ENCODE measurements at regions not wholly inside any gene's neighbourhood (a gene's known extent, or its start where the extent isn't known, plus 50 kb on each side); places are given as distances from the start of the nearest gene placed in this dataset.
"Not testable (repeated sequence)": the region's sequence is repeated elsewhere in the genome, so short reads cannot be mapped to it uniquely, and the experiment has no call there.

DNA sequence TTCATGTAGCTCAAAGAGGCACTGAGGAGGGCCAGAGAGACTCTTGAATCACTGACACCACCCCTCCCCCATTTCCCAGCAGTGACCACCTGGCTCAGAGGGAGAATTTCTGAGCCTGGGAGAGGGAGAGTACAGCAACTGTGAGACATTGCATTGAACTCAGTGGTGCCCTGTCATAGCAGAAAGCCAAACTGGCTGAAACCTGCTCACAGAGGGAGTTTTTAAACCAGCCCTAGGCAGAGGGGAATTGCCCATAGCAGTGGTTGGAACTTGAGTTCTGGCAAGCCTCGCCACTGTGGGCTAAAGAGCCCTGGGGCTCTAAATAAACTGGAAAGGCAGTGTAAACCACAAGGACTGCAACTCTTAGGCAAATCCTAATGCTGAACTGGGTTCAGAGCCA lies 243.1 kb downstream of the ADCYAP1 start:
- FAIRE-seq, result no peak

GRCh38 chr18:1149709-1150108 lies 245.0 kb downstream of the ADCYAP1 start:
- FAIRE-seq, result no peak

DNA sequence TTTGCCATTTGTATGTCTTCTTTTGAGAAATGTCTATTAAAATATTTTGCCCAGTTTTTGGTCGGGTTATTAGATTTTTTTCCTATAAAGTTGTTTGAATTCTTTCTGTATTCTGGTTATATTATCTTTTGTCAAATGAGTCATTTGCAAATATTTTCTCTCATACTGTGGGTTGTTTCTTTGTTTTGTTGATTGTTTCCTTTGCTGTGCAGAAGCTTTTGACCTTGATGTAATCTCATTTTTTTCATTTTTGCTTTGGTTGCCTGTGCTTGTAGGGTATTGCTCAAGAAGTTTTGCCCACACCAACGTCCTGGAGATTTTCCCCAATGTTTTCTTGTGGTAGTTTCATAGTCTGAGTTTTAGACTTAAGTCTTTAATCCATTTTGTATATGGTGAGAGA lies 245.7 kb downstream of the ADCYAP1 start:
- no peak for FAIRE-seq

GRCh38 chr18:1152958-1153357 lies 248.3 kb downstream of the ADCYAP1 start:
- not testable (repeated sequence) for FAIRE-seq

- FAIRE-seq, result no peak
Observed at GRCh38 chr18:1173593-1173992, 268.9 kb downstream of the ADCYAP1 start.

DNA sequence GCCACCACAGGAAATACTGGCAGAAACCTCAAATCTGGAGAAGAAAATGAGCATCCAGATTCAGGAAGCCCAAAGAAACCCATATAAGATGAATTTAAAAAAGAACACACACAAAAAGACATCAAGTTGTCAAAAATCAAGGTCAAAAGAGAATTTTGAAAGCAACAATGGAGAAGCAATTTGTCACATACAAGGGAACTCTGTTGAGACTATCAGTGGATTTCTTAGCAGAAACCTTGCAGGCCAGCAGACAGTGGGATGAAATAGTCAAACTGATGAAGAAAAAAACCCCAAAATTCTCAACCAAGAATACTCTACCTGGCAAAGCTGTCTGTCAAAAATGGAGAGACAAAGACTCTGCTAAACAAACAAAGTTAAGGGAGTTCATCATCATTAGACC lies 272.6 kb downstream of the ADCYAP1 start:
- no peak for FAIRE-seq

GRCh38 chr18:1191341-1191740 lies 286.7 kb downstream of the ADCYAP1 start:
- FAIRE-seq, result no peak

DNA sequence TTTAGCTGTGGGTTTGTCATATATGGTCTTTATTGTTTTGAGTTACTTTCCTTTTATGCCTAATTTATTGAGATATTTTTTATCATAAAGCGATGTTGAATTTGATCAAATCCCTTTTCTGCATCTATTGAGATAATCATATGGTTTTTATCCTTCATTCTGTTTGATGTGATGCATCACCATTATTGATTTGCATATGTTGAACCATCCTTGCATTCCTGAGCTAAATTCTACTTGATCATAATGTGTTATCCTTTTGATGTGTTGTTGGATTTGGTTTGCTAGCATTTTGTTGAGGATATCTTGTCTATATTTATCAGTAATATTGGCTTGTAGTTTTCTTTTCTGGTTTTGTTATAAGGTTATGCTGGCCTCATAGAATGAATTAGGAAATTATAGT lies 308.5 kb downstream of the ADCYAP1 start:
- FAIRE-seq, result no peak

GRCh38 chr18:1222880-1223279 lies 318.2 kb downstream of the ADCYAP1 start:
- no peak for FAIRE-seq

- no peak for FAIRE-seq
Observed at GRCh38 chr18:1227025-1227424, 322.4 kb downstream of the ADCYAP1 start.

DNA sequence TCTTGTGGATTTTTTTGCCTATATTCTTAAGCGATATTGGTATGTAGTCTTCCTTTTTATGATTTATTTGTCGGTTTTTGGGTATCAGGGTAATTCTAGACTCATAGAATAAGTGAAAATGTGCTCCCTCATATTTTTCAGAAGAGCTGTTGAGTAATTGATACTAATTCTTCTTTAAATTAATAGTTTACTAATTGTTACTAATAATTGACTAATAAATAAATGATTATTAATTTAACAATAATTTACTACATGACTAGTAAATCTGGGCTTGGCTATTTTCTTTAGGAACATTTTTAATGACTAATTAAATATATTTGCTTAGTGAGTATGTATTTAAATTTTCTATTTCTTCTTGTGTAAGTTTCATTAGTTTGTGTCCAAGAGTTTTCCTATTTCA lies 325.0 kb downstream of the ADCYAP1 start:
- peak; percentile 4 for FAIRE-seq

- FAIRE-seq, result no peak
Observed at GRCh38 chr18:1232867-1233266, 328.2 kb downstream of the ADCYAP1 start.

- FAIRE-seq, result no peak
Observed at GRCh38 chr18:1240701-1241100, 336.0 kb downstream of the ADCYAP1 start.

DNA sequence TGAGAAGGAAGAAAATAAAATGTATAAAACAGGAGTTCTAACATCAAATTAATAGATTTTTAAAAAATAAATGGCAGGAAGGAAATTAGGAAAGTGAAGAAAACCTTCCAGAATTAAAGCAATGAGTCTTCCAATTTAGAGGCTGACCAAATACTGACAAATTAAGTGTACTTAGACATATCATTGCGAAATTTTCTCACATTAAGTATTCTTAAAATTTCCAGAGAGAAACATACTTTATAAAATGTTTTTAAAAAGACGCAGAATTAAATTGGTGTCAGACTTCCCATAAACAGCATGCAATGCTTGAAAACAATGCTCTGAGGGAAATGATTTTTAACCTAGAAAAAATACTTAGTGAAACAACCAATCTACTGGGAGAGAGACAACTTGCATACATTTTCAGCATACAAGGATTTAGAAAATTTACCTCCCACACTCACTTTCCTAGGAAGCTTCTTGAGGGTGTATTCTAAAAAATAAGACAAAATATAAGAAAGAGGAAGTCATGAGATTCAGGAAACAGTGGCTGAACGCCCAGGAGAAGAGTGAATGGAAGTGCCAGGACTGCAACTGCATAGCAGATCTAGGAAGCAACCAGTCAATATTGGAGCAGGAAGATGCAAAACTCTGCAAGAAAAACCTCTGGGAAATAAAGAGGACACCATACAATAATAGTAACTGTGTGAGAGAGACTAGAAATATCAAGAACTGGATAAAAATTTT lies 339.9 kb downstream of the ADCYAP1 start:
- no peak for FAIRE-seq

- no peak for FAIRE-seq
Observed at GRCh38 chr18:1246827-1247226, 342.2 kb downstream of the ADCYAP1 start.

DNA sequence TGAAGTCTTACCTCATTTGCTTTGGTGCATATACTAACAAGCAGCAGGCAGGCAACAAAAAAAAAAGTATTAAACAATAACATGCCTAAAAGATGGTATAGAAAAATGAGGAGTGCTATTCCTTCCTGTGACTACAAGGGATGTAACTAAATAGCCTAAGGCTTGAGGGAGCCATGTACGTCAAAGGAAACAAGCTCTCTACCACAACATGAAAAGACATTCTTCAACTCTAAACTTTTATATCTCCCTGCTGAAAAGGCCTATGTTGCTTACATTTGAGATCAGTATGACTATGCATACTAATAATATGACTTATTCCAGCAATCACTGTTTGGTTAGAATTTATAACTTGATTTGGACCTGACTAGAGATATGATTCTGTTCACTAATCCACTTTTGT lies 347.9 kb downstream of the ADCYAP1 start:
- FAIRE-seq, result no peak

- FAIRE-seq, result no peak
Observed at GRCh38 chr18:1252936-1253335, 348.3 kb downstream of the ADCYAP1 start.

GRCh38 chr18:1253827-1254226 lies 349.2 kb downstream of the ADCYAP1 start:
- no peak for FAIRE-seq

DNA sequence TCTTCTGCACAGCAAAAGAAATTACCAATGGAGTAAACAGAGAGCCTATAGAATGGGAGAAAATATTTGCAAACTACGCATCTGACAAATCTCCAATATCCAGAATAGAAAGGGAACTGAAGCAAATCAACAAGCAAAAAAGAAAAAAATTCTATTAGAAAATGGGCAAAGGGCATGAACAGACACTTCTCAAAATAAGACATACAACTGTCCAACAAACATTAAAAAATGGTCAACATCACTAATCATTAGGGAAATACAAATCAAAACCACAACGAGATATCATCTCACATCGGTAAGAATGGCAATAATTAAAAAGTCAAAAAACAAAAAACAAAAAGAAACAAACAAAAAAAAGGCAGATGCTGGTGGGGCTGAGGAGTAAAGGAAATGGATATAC lies 356.4 kb downstream of the ADCYAP1 start:
- no peak for FAIRE-seq

DNA sequence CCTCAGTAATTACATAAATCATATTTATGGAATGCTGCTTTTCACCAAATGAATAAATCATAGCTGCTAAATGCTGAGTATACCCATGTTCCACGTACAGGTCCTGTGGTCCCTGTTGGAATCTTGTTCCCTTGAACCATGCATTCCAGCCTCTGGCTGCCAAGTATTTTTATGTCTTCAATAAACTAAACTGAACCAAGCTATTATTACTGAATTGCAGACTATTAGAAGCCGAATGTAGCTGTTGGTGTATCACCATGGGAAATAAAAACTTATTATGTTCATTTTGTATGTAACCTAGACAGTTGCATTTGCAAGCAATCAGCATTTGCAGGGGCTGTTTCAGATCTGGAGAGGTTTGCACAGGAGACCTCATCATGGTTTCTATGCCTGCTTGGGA lies 362.4 kb downstream of the ADCYAP1 start:
- FAIRE-seq, result no peak

- FAIRE-seq, result no peak
Observed at GRCh38 chr18:1270081-1270480, 365.4 kb downstream of the ADCYAP1 start.

GRCh38 chr18:1273469-1273868 lies 368.8 kb downstream of the ADCYAP1 start:
- FAIRE-seq, result no peak

- no peak for FAIRE-seq
Observed at GRCh38 chr18:1292167-1292566, 387.5 kb downstream of the ADCYAP1 start.

DNA sequence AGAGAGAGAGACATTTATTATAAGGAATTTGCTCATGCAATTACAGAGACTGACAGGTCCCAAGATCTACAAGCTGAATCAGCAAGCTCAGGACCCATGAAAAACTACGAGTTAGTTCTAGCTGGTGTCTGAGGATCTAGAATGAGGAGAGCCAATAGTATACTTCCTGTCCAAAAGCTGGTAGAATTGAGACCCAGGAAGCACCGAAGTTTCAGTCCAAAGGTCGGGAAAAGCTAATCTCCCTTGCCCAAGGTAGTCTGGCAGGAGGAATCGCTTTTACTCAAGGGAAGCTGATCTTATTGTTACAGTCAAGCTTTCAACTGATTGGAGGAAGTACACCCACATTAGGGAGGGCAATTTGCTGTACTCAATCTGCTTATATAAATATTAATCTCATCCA lies 389.6 kb downstream of the ADCYAP1 start:
- FAIRE-seq, result no peak

DNA sequence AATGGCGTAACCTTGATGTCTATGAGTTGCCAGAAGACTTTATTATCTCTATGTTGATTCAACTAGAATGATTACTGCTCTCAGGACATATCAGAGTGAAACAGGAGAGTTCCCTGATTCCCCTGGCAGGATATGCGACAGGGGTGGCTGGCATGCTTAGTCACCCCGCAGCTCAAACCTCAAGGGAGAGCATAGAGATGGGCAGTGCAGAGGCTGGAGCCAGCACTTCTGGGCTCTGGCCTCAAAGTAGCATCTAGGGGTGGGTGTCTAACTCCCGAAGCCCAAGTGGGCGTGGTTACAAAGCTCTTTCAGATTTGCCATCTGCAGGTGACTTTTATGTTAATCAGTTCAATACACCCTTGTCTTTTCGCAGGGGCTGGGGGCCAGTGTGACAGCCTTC lies 391.6 kb downstream of the ADCYAP1 start:
- FAIRE-seq, result no peak
